Stimulated activated CD8-positive, alpha-beta memory T cell treated with anti-CD3 and anti-CD28 coated beads, Interleukin-12 subunit alpha, Interleukin-12 subunit beta, amount 100 ng/mL, for 24 hours (primary cell): ENCODE measurements at regions not wholly inside any gene's neighbourhood (a gene's known extent, or its start where the extent isn't known, plus 50 kb on each side); places are given as distances from the start of the nearest gene placed in this dataset.
"Not testable (repeated sequence)": the region's sequence is repeated elsewhere in the genome, so short reads cannot be mapped to it uniquely, and the experiment has no call there.

Experiments
- DNase-seq: peaks from one replicate; pipeline ENCODE4 v3.0.0-alpha.2; 2020; ENCODE audit errors: extremely low read depth

- no peak for DNase-seq
Measured at GRCh38 chr3:101950510-101950909, 101.2 kb downstream of the NFKBIZ start.

- no peak for DNase-seq
Measured at GRCh38 chr3:101950985-101951733, 101.8 kb downstream of the NFKBIZ start.

- no peak for DNase-seq
Measured at GRCh38 chr3:101954361-101954760, 105.0 kb downstream of the NFKBIZ start.

- no peak for DNase-seq
Measured at GRCh38 chr3:101954936-101955335, 105.6 kb downstream of the NFKBIZ start.

- DNase-seq: no peak
Measured at GRCh38 chr3:101962055-101962454, 112.7 kb downstream of the NFKBIZ start.

GRCh38 chr3:101963902-101964362 lies 114.6 kb downstream of the NFKBIZ start:
- no peak for DNase-seq

GRCh38 chr3:101964861-101965260 lies 115.5 kb downstream of the NFKBIZ start:
- DNase-seq: no peak

- no peak for DNase-seq
Measured at GRCh38 chr3:101966226-101966625, 116.9 kb downstream of the NFKBIZ start.

GRCh38 chr3:101970212-101970611 lies 120.9 kb downstream of the NFKBIZ start:
- no peak for DNase-seq

- DNase-seq: no peak
Measured at GRCh38 chr3:101970905-101971304, 121.6 kb downstream of the NFKBIZ start.

GRCh38 chr3:101972430-101973162 lies 123.3 kb downstream of the NFKBIZ start:
- no peak for DNase-seq

- DNase-seq: no peak
Measured at GRCh38 chr3:101973163-101973505, 123.8 kb downstream of the NFKBIZ start.

- not testable (repeated sequence) for DNase-seq
Measured at GRCh38 chr3:101975415-101975814, 126.1 kb downstream of the NFKBIZ start.

- DNase-seq: no peak
Measured at GRCh38 chr3:101976473-101976872, 127.2 kb downstream of the NFKBIZ start.

- no peak for DNase-seq
Measured at GRCh38 chr3:101978348-101978747, 129.0 kb downstream of the NFKBIZ start.

GRCh38 chr3:101979033-101979432 lies 129.7 kb downstream of the NFKBIZ start:
- no peak for DNase-seq

- DNase-seq: no peak
Measured at GRCh38 chr3:101984356-101984755, 135.0 kb downstream of the NFKBIZ start.

GRCh38 chr3:101988596-101988995 lies 139.3 kb downstream of the NFKBIZ start:
- DNase-seq: no peak

- DNase-seq: no peak
Measured at GRCh38 chr3:101989578-101990200, 140.4 kb downstream of the NFKBIZ start.

- no peak for DNase-seq
Measured at GRCh38 chr3:101992863-101993262, 143.5 kb downstream of the NFKBIZ start.

- DNase-seq: no peak
Measured at GRCh38 chr3:101994386-101994785, 145.1 kb downstream of the NFKBIZ start.

GRCh38 chr3:101995371-101996046 lies 146.2 kb downstream of the NFKBIZ start:
- no peak for DNase-seq
